ENCODE measurements at regions not wholly inside any gene's neighbourhood (a gene's known extent, or its start where the extent isn't known, plus 50 kb on each side); places are given as distances from the start of the nearest gene placed in this dataset.

DNA sequence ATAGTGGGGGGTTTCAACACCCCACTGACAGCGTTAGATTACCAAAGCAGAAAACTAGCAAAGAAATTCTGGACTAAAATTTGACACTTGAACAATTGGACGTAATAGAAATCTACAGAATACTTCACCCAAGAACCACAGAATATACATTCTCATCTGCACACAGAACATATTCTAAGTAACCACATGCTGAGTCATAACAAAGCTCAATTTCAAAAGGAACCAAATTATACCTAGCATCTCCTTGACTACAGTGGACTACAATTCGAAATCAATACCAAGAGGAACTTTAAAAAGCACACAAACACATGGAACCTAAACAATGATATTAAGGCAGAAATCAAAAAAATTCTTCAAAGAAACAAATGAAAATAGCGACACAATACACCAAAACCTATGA, 871.6 kb upstream of the MDGA2 start:
- no peak for DNase-seq

DNA sequence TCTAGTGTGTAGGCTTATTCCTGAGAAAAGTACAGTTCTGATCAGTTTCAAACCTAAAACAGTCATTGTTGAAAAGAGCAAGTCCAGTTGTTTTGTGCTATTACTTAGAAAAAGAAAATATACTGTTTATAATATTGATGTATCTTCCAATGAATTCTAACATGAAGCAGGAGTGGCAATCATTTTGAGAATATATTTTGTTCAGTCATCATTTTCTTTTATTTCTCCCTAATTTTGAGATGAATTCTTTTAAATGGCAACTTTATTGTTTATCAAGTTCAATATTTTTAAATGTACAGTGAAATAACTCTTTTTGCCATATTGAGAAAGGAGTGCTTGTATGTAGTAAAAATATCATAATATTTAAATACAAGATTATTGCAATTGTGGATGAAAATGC, 862.2 kb upstream of the MDGA2 start:
- no peak for DNase-seq

DNA sequence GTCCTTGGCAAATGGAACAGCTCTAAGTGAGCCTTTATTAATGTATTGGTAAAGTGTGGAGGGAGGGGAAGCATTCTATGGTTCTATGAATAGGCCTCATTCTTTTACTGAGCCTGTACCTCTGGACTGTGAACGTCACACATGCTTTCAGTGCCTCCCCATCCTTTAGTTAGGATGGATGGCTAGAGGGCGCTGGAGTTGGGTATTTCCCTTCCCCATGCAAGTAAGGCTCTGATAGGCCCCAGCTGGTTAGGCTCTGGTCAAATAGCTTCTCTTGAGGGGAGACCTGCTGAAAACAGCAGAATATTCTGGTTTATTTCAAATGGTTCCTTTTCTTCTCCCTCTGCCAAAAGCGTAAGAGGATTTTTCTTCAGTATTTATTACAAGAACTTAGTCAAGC, 860.9 kb upstream of the MDGA2 start:
- no peak for DNase-seq

DNA sequence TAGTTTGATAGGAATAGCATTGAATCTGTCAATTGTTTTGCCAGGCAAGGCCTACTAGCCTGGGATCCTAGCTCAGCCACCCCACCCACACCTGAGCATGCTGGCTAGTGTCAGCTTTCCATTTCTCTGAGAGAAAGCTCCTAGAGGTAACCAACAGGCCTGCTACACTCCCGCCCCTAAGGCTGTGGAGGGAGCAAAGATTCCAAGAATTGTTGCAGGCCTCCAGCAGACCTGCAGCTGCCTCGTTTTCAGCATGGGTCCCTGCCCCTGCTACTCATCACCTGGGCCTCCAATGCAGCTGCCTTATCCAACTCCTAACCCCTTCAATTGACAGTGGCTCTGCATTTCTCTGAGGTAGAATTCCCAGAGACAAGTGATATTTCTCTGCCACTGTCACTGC, 852.4 kb upstream of the MDGA2 start:
- DNase-seq: no peak

DNA sequence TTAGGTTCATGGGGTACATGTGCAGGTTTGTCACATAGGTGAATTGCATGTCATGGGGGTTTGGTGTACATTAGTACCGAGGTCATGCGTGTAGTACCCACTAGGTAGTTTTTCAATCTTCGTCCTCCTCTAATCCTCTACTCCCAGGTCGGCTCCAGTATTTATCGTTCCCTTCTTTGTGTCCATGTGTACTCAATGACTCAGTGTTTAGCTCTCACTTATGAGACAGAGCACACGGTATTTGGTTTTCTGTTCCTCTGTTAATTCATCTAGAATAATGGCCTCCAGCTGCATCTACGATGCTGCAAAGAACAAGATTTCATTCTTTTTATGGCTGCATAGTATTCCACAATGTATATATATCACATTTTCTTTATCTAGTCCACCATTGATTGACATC, 850.9 kb upstream of the MDGA2 start:
- no peak for DNase-seq

DNA sequence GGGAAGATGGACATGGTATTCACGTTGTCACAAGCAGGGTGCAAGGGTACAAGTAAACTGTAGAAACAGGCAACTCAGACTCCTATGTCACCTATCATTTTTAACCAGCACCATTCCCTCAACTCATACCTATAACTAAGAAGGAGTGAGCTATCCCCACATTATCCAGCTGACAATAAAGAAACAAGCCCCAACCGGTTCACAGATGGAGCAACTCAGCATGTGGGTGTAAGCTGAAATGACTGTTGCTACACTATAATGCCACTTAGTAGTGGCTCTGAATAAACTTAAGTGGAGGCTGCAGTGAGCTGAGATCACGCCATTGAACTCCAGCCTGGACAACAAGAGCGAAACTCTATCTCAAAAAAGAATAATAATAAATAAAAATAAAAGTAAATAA, 829.5 kb upstream of the MDGA2 start:
- no peak for DNase-seq

DNA sequence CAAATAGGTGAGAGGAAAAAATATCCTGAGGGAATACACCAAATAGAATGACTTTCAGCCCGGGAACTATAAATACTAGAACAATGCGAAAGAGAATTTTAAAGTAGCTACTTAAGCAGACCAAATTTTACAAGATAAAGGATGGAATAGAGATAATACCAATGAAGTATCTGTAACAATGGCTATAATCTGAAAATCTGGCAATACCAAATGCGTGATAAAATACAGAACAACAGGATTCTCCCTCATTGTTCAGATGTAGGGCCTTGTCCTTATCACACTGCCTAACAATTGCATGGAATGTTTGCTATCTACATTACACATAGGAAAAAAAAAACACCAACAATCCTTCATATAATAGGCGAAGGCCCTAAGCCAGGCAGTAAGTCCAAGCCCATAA, 815.4 kb upstream of the MDGA2 start:
- DNase-seq: no peak

DNA sequence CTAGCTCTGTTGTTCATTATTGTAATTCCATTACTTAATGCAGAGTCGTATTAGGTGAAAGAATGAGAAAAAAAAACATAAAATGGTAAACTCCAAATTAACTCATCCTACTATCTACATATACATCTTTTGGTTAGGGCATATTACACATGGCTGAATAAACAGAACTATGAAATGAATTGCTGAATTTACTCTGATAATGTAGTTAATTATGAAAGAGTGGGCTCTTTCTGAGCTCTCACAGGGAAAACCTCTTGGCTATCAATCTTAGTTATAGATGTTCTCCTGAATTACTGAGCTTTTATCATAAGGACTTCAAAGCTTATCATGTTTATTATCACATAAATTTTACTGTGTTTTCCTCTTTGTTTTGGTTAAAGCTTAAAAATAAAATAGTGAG, 798.5 kb upstream of the MDGA2 start:
- no peak for DNase-seq

DNA sequence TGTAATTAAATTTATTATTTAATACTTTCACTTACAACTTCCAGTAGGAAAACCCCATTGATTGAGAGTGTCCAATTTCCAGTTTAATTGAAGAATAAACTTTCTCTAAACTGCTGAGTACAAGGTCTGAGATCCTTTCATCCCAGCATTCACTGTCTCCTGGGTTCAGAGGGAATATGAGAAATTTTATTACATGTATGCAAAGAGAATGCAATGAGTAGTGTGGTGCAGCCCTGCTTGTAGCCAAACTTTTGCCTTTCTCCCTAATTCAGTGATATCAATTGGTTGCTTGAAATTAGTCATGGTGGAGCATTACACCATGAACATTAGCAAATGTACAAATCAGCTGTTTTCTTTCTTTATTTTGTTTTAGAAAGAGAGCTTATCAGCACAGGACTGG, 780.6 kb upstream of the MDGA2 start:
- DNase-seq: no peak

DNA sequence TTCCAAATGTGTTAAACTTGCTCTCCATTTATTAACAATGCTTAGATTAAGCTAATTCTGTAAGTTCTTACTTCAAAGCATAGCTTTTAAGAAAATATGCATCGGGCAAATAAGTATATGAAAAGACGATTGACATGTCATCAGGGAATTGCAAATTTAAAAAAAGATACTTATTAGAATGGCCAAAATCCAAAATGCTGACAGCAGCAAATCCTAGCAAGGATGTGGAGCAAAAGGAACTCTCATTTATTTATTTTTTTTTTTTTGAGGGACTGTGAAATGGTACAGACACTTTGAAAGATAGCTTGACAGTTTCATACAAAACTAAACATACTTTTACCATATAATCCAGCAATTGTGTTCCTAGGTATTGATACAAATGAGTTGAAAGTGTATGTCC, 779.5 kb upstream of the MDGA2 start:
- DNase-seq: no peak

DNA sequence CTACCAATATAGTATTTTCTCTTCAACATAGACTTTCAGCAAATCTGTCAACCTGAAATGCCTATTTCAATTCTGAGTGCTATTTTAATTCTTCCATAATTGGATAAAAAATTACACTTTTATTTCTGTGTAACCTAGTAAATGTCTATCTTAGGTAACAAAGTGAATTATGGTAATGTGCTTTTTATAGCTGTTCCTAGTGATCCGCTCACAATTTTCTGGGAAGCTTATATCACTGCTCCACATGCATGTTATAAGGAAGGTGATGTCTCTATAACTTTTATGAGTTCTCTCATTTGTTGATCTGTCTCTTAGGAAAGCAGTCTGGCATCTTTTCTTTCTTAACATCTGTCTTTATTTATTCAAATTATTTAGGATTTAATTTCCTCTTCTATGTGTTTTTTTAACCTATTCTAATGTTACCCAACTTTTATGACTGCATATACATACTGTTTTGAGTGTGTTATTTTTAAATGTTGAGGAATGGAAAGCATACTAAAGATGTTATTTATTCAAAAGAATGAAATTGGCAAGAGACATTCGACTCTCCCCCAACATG, 777.1 kb upstream of the MDGA2 start:
- DNase-seq: no peak

DNA sequence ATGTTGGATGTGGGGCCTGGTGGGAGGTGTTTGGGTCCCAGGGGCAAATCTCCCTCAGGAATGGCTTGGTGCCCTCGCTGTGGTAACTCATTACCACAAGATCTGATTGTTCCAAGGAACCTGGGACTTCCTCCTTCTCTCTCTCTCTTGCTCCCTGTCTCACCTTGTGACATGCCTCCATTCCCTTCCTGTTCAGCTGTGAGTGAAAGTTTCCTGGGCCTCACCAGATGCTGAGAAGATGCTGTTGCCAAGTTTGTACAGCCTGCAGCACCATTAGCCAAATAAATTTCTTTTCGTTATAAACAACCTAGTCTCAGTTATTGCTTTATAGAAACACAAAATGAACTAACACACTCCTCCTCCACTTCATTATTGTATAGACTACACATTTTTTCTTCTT, 759.8 kb upstream of the MDGA2 start:
- no peak for DNase-seq

DNA sequence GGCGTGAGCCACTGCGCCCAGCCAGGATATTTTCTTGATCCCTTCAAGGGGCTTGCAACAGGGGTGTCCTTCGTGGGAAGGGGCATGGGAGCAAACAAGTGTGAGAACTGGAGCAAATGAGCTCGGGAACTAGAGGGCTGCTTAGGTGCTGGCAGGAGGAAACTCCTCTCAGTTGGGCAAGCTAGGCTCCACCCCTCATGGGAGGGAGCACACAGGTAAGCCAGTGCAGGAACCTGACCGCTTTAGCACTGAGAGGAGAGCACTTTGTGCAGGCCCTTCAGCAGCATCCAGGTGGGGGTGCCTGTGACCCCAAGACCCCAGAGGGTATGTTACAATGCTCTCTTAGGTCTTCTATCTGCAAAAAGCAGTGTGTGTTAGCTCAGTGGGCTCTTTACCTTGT, 755.4 kb upstream of the MDGA2 start:
- DNase-seq: no peak

DNA sequence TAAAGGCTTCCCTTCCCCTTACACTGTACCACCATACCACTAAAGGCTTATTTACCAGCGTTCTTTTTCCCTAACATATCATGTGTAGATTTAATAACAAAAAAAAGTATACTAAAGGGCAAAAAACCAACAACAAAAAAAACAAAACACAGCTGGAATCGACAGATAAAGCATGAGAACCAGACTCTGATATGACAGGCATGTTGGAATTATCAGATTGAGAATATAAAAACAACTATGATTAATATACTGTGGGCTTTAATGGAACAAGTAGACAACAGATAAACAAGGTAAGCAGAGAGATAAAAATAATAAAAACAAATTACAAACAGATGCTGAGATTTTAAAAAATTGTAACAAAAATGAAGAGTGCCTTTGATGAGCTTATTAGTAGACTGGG, 754.1 kb upstream of the MDGA2 start:
- DNase-seq: no peak

DNA sequence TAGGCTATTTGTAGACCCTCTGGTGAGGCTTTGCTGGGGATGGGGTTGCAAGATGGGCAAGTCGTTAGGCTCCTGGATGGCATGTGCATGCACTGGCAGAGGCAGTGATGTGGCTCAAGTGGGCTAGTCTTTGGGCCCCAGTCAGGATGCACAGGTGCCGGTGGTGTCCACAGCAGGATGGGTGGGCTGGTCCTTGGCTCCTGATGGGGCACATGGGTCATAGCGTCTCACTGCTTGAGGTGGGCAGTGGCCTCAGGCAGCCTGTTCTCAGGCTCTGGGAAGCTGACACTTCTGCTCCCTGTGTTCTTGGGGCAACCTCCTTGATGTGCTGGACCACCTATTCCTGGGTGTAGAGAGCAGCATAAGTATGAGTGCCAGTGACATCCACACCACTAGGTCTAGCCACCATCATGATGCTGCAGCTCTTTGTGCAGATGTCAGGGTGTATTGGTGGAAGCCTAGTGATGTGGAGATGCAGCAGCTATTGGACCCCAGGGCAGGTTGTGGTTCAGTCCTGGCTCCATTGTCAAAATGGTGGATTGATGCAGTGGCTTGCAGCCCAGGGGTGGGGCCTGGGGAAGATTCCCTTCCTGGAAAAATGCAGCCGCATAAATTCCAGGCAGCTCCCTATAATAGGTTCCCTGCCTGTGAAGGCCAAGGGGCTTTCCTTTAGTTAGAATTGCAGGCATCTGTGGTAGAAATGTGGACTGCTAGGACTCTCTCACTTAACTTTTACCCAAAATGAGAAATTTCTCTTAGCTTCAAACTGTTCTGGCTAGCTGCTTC, 742.5 kb upstream of the MDGA2 start:
- no peak for DNase-seq

DNA sequence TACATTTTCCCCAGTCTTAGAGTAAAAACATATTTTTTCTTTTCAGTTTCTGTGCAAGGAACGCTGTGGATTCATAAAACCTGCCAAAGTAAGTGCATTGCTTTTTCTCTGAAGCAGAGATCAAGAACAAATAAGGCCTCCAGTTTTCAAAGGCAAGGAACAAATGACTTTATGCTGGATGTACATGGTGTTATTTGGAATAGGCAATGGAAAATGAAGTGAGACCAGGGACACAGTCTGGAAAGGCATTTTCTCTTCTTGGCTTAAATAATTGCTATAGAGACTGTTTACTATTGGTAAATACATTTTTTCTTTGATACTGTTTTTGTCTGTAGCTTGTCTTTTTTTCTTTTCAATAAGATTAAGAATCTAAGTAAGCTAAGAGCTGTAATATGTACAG, 725.9 kb upstream of the MDGA2 start:
- DNase-seq: no peak

DNA sequence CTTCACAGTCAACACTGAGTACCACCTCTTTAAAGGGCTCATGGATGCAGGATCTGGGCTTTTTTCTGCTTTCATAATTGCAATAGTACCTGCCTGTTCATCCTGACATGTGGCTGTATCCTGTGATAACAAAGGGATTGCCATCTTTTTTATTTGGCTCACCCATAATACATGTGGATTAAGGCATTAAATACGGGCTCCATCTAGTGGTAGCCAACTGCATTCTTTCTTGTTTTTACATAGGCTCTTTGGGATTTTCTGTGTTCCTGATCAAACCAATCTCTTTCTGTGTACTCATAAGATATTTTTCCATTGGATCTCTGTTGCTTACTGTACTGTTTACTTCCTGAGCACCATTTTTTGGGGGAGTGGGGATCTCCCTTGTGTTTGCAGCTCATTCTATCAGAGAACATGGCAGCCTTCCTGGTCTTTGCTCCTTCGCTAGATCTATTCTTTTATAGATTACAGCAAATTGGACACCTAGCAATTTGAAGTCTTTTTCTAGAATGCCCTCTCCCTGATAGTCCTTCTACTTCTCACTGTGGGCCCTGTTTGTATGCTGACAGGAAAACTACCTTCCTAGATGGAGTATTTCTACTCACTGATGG, 723.4 kb upstream of the MDGA2 start:
- no peak for DNase-seq

DNA sequence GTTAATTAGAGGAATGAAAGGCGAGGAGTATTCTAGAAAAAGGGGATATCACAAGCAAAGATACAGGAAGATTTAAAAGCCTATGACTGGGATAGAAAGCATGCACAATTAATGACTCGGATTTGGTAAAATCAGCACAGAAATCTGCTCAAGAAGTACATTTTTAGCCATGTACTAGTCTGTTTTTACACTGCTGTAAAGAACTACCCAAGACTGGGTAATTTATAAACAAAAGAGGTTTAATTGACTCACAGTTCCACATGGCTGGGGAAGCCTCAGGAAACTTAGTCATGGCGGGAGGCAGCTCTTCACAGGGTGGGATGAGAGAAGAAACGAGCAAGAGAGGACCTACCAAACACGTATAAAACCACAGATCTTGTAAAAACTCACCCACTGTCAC, 716.3 kb upstream of the MDGA2 start:
- no peak for DNase-seq

DNA sequence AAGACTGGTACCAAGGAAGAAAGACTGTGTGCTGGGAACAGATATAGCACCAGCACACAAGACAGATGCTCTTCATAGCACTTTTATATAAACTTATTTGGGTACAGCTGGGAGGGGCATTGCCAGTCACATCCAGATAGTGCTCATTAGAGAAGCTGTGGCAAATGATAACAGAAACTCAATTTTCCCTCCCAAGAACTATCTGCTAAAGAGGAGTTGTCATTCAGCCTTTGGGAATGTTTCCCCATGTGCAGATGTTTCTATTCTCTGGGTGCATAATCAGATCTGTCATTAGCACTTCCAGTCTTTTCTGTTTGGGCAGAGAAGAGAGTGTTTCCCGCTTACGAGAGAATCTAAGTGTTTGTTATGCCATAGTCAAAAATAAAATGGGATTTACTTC, 714.9 kb upstream of the MDGA2 start:
- no peak for DNase-seq

DNA sequence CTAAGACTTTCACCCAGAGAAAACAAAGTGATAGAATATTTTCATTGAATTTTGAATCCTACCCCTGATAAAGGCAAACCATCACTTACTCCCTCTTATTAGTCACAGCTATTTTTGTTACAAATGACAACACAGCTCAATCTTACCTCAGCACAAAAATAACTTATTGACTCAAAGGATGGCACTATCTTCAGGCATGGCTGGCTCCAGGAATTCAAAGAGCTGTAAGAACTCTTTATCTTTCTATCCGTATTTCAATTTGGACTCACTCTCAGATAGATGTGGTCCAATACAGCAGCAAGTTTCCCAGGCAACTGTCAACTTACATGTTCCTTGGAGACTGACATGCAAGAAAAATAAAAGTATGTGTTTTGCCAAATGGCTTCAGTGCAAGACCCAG, 709.4 kb upstream of the MDGA2 start:
- no peak for DNase-seq

DNA sequence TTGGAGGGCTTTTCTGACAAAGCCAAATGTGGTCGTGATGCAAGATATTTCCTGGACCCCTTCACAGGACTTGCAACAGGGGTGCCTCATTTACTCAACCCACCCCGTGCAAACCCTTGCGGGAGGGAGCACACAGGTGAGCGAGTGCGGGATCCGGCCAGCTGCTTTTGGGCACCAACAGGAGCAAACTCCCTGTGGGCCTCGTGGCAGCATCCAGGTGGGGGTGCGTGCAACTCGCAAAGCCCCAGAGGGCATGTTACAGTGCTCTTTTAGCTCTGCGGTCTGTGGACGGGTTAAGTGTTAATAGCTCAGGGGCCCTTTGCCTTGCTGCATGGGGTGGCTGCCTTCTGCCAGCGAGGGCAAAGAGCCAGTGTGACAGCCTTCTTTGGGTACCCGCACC, 707.6 kb upstream of the MDGA2 start:
- no peak for DNase-seq

DNA sequence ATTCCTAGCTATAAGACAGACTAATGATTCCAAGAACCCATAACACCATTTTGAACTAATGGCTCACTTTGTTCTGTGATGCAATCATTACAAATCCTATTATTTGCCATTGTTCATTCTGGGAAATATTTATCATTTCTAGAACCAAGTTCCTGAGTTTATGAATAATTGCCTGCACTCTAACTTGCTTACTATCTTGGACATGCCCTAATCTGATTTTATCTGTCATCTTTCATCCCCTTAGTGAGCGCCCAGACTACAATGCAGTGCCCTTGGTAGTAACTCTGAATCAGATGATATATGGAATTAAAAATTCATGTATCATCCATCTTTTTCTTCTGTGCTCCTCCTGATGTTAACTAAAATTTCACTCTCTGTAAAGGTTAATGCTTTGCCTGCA, 703.1 kb upstream of the MDGA2 start:
- no peak for DNase-seq

DNA sequence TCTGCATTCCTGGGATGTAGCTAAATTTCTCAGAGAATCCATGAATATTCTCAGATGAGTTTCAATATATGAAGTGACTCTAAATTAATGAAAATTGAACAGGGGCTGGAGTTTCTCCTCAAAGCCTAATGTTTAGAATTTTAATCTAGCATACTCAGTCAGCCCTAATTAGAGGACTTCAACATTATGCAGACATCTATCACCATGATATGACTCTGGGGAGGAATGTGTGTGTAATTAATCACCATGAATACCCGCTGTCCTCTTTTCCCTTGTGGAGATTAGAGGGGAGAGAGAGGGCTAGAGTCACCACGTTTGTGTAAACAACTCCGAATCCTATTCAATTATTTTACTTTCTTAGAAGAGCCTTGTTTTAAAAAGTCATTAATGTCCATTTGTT, 698.6 kb upstream of the MDGA2 start:
- no peak for DNase-seq

DNA sequence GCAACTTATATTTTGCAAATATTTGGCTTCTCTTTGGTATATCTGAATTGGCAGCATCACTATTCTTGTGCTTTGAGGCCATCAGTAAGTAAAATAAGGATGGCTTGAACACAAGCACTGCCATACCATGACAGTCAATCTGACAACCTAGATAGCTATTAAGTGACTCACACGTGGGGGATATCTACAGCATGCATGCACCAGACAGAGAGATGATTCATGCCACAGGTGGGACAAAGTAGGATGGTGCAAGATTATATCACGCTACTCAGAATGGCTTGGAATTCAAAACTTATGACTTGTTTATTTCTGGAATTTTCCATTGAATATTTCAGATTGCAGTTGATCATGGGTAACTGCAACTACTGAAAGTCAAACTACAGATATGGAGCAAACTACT, 675.6 kb upstream of the MDGA2 start:
- no peak for DNase-seq

DNA sequence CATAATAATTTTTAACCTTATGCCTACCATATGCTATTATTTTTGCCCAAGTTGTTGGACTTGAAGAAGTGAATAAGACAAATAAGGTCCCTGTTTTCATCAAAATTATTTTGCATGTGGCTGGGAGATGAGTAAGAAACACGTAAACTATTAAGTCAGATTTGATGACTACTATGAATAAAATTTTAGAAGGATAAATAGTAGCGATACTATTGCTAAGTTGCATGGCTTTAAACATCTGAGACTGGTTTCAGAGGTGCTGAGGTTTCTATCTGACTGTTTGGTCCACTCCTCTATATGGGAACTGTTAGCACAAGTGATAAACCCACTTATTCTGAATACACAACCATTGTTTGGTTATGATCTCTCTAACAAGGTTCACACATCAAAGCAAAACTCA, 674.3 kb upstream of the MDGA2 start:
- no peak for DNase-seq
